ENCODE measurements at regions not wholly inside any gene's neighbourhood (a gene's known extent, or its start where the extent isn't known, plus 50 kb on each side); places are given as distances from the start of the nearest gene placed in this dataset.

DNA sequence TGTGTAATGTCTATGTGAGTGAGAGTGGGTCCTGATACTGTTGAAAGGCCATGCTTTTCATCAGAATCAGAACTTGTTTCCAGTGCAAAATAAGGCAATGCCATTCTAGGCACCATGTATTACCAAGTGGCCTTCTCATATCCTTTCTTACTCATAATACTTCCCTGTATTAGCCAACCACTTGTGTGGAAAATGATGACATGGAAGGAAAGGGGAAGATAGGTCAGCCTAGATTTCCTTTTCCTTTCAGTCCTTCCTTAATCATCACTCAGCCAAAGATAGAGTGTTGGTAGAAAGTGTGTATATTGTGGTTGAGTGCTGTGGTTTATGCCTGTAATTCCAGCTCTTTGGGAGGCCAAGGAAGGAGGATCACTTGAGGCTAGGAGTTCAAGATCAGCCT, 158.6 kb upstream of the PREP start:
- TF ChIP-seq, protein P1, sequence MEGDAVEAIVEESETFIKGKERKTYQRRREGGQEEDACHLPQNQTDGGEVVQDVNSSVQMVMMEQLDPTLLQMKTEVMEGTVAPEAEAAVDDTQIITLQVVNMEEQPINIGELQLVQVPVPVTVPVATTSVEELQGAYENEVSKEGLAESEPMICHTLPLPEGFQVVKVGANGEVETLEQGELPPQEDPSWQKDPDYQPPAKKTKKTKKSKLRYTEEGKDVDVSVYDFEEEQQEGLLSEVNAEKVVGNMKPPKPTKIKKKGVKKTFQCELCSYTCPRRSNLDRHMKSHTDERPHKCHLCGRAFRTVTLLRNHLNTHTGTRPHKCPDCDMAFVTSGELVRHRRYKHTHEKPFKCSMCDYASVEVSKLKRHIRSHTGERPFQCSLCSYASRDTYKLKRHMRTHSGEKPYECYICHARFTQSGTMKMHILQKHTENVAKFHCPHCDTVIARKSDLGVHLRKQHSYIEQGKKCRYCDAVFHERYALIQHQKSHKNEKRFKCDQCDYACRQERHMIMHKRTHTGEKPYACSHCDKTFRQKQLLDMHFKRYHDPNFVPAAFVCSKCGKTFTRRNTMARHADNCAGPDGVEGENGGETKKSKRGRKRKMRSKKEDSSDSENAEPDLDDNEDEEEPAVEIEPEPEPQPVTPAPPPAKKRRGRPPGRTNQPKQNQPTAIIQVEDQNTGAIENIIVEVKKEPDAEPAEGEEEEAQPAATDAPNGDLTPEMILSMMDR (IDR thresholded peaks at IDR 0.05): no peak
- no peak for TF ChIP-seq POLR2A (IDR thresholded peaks at IDR 0.05)
